Retinal pigment epithelial cell (primary cell): ENCODE measurements at regions not wholly inside any gene's neighbourhood (a gene's known extent, or its start where the extent isn't known, plus 50 kb on each side); places are given as distances from the start of the nearest gene placed in this dataset.
A peak's percentile ranks its signal among the peaks of the same experiment; 100 is the strongest.

Experiments
- DNase-seq: peaks from one replicate; pipeline ENCODE4 v3.0.0-alpha.2; 2010; ENCODE audit warnings: low read depth
- H3K4me3 ChIP-seq: 2 replicates; pipeline ENCODE4 v1.5.1; 2011; ENCODE audit warnings: mild to moderate bottlenecking, low read length, control low read depth, moderate library complexity
- CTCF ChIP-seq: conservative IDR thresholded peaks from 2 replicates; pipeline ENCODE4 v1.5.1; 2011; ENCODE audit warnings: low read depth, low read length, control low read depth, inconsistent platforms

- H3K4me3 ChIP-seq = no peak overlapping the region
These were observed 57.3 kb upstream of the TAF11L2 start for GRCh38 chr5:17440766-17441165.

GRCh38 chr5:17441351-17441750 is 56.7 kb upstream of the TAF11L2 start:
- no peak overlapping the region for H3K4me3 ChIP-seq
- peak; percentile 22 for DNase-seq
- no peak for TF ChIP-seq CTCF

More at GRCh38 chr5:17440766-17441165, 57.3 kb upstream of the TAF11L2 start:
- TF ChIP-seq CTCF = no peak
- no peak for DNase-seq

GRCh38 chr5:17443333-17444130 is 54.5 kb upstream of the TAF11L2 start:
- DNase-seq = no peak
- no peak for TF ChIP-seq CTCF
- H3K4me3 ChIP-seq = no peak overlapping the region

- no peak overlapping the region for H3K4me3 ChIP-seq
- DNase-seq = no peak
- no peak for TF ChIP-seq CTCF
These were observed 53.5 kb upstream of the TAF11L2 start for GRCh38 chr5:17444496-17444895.

GRCh38 chr5:17445185-17445584 is 52.8 kb upstream of the TAF11L2 start:
- no peak for TF ChIP-seq CTCF
- no peak overlapping the region for H3K4me3 ChIP-seq
- DNase-seq = no peak
